Body of pancreas (tissue), 4 donors: ENCODE measurements at regions not wholly inside any gene's neighbourhood (a gene's known extent, or its start where the extent isn't known, plus 50 kb on each side); places are given as distances from the start of the nearest gene placed in this dataset.

Experiments
- CTCF ChIP-seq, 7 experiments: fragments of 450-650 bp in 4 of 7; fragments of 200-600 bp in 3 of 7; sonication (generic) in 3 of 7; IDR thresholded peaks; one replicate each; pipeline ENCODE4 v1.5.1; 2016 to 2019; ENCODE audit warnings: antibody characterized with exemption in 7 of 7
- POLR2A ChIP-seq, 3 donors: fragments of 450-650 bp; IDR thresholded peaks; one replicate each; pipeline ENCODE4 v1.6.1; 2016; ENCODE audit warnings: antibody characterized with exemption in 3 of 3, mild to moderate bottlenecking in 2 of 3

GRCh38 chr2:51986101-51986500 lies 954.2 kb upstream of the NRXN1 start:
- TF ChIP-seq POLR2A (IDR thresholded peaks at IDR 0.05) = no peak
- no peak for TF ChIP-seq CTCF (IDR thresholded peaks at IDR 0.05)
